HepG2 (cell line): ENCODE measurements at regions not wholly inside any gene's neighbourhood (a gene's known extent, or its start where the extent isn't known, plus 50 kb on each side); places are given as distances from the start of the nearest gene placed in this dataset.

Experiments used
- ATAC-seq: fragments of 200-7000 bp; cut with Tn5 transposase; 3 replicates; pipeline ENCODE4 v1.9.1; 2020; ENCODE audit warnings: mild to moderate bottlenecking, moderate library complexity
- BruUV-seq: library from RNA; stranded (reverse); fragments of 400-500 nt; replicated peaks from 2 replicates; lab custom pipeline; 2021; lab: Mats Ljungman, UMichigan
- CTCF ChIA-PET: fragments of 300-600 bp; formaldehyde crosslinking; extraction: SDS; loops from one replicate; lab custom pipeline; 2021; ENCODE audit warnings: low total read pairs, inconsistent platforms, low intra/inter-chr PET ratio; lab: Yijun Ruan, JAX
- POLR2A ChIA-PET: fragments of 350-600 bp; sonication (Branson Sonifier 250); formaldehyde crosslinking; loops from one replicate; lab custom pipeline; 2020; ENCODE audit warnings: antibody characterized with exemption, inconsistent platforms; lab: Yijun Ruan, JAX
- DNase-seq: peaks from one replicate; pipeline ENCODE4 v3.0.0-alpha.2; 2015; ENCODE audit warnings: low spot score
- FAIRE-seq: peaks from 3 replicates; lab custom pipeline; 2011; peaks lifted over from hg19 to GRCh38; lab: Jason Lieb, UNC
- H2AFZ ChIP-seq: one replicate; pipeline ENCODE4 v1.6.1; 2011; ENCODE audit warnings: low read length, inconsistent platforms
- H3K27ac ChIP-seq: fragments of 300-600 bp; 3 replicates; pipeline ENCODE4 v1.8.0; 2011; ENCODE audit warnings: mixed run types, mild to moderate bottlenecking, mixed read lengths, low read length, inconsistent platforms; ENCODE audit not compliant: insufficient read depth; ENCODE audit errors: extremely low read length
- H3K27me3 ChIP-seq, 2 experiments: fragments of 200-600 bp in 1 of 2; 2 replicates in 1 of 2; 3 replicates in 1 of 2; pipeline versions ENCODE4 v1.6.0 to v1.8.0; 2011; ENCODE audit warnings: low read length in 2 of 2, mild to moderate bottlenecking in 2 of 2, moderate library complexity in 2 of 2, inconsistent platforms in 1 of 2; ENCODE audit not compliant: insufficient read depth in 2 of 2, control insufficient read depth in 1 of 2
- H3K36me3 ChIP-seq, 2 experiments: fragments of 200-600 bp in 1 of 2; replicated peaks in 1 of 2; 2 replicates in 1 of 2; 3 replicates in 1 of 2; pipeline versions ENCODE4 v1.5.1 to v1.8.0; 2011; ENCODE audit warnings: low read length in 2 of 2, inconsistent platforms in 1 of 2; ENCODE audit not compliant: insufficient read depth in 2 of 2, control insufficient read depth in 1 of 2
- H3K4me1 ChIP-seq: 2 replicates; pipeline ENCODE4 v1.5.1; 2012; ENCODE audit warnings: low read length, inconsistent platforms; ENCODE audit not compliant: insufficient read depth
- H3K4me2 ChIP-seq: 2 replicates; pipeline ENCODE4 v1.6.0; 2011; ENCODE audit warnings: low read depth, low read length, inconsistent platforms
- H3K4me3 ChIP-seq, 3 experiments: fragments of 200-600 bp in 1 of 3; sonication (generic), shearing (Covaris generic) in 1 of 3; replicated peaks in 1 of 3; 2 replicates each; pipeline ENCODE4 v1.5.1; 2011 to 2016; ENCODE audit warnings: low read length in 3 of 3, inconsistent platforms in 2 of 3, low read depth in 2 of 3, mild to moderate bottlenecking in 2 of 3, control low read depth in 1 of 3, mixed read lengths in 1 of 3; ENCODE audit not compliant: insufficient read depth in 1 of 3
- H3K79me2 ChIP-seq: one replicate; pipeline ENCODE4 v1.6.1; 2011; ENCODE audit warnings: low read length, inconsistent platforms; ENCODE audit not compliant: insufficient read depth
- H3K9ac ChIP-seq: 2 replicates; pipeline ENCODE4 v1.6.0; 2011; ENCODE audit warnings: mild to moderate bottlenecking, low read depth, low read length, inconsistent platforms; ENCODE audit not compliant: insufficient read depth
- H3K9me3 ChIP-seq: 2 replicates; pipeline ENCODE4 v1.5.1; 2012; ENCODE audit warnings: mild to moderate bottlenecking, low read length
- H4K20me1 ChIP-seq: 2 replicates; pipeline ENCODE4 v1.6.0; 2011; ENCODE audit warnings: inconsistent platforms, mild to moderate bottlenecking, low read length, moderate library complexity; ENCODE audit not compliant: insufficient read depth
- AHDC1 ChIP-seq: sonication (generic); formaldehyde crosslinking; IDR thresholded peaks from 2 replicates; pipeline ENCODE4 v1.5.1; 2020; ENCODE audit warnings: mild to moderate bottlenecking, missing genetic modification reagents, borderline replicate concordance
- AHR ChIP-seq: IDR thresholded peaks from 2 replicates; pipeline ENCODE4 v1.6.1; 2018; ENCODE audit warnings: missing genetic modification reagents, missing compliant biosample characterization
- ATF6 ChIP-seq: sonication (generic); formaldehyde crosslinking; conservative IDR thresholded peaks from 2 replicates; pipeline ENCODE4 v1.4.0; 2020; ENCODE audit warnings: missing genetic modification reagents
- U2AF2 ChIP-seq: fragments of 200-400 bp; formaldehyde crosslinking; IDR thresholded peaks from 2 replicates; pipeline ENCODE4 v1.6.1; 2017; ENCODE audit warnings: low read depth, mild to moderate bottlenecking, low read length
- ZBTB43 ChIP-seq: sonication (generic); formaldehyde crosslinking; conservative IDR thresholded peaks from 2 replicates; pipeline ENCODE4 v1.4.0; 2020; ENCODE audit warnings: missing genetic modification reagents
- ZNF770 ChIP-seq: sonication (generic); formaldehyde crosslinking; IDR thresholded peaks from 2 replicates; pipeline ENCODE4 v1.5.0; 2020; ENCODE audit warnings: mild to moderate bottlenecking, missing genetic modification reagents
- WGBS: methylation state at CpG from one replicate; pipeline ENCODE4 v1.1.6; 2017; ENCODE audit warnings: low lambda C conversion rate; 5-methylcytosine and 5-hydroxymethylcytosine counted together
- in situ Hi-C: cut with HindIII; loops from 2 replicates; pipeline ENCODE4 v1.10.0; 2017; ENCODE audit warnings: low pct_unique_long_range_greater_than_20kb; ENCODE audit not compliant: extremely low pct_ligation_motif_present
- intact Hi-C: fragments of 100-400 bp; cut with micrococcal nuclease; formaldehyde crosslinking; loops from one replicate; pipeline ENCODE4 v1.10.0; 2022; ENCODE audit not compliant: unreplicated experiment

GRCh38 chr3:105157067-105157765, 209.5 kb upstream of the ALCAM start:
- CTCF ChIA-PET: no interaction called here
- Histone ChIP-seq H4K20me1 (no peaks in the 10 kb centered on the region), H3K4me2 (no peak overlapping the region), H3K79me2 (no peaks in the 10 kb centered on the region), H3K4me1 (no peaks in the 10 kb centered on the region), H2AFZ (no peak overlapping the region), H3K9me3 (no peaks in the 10 kb centered on the region), H3K36me3 (no peaks in the 10 kb centered on the region), H3K9ac (no peak overlapping the region), H3K27me3 (no peaks in the 10 kb centered on the region; a peak in 1 of 5 replicates), H3K4me3 (no peak overlapping the region), H3K27ac (no peak overlapping the region)
- FAIRE-seq (no peak), ATAC-seq (no peak), DNase-seq (no peak)
- BruUV-seq: no TSS peak
- WGBS: 33% methylated on average over 5 of the region's 5 CpGs
- intact Hi-C loops: no loop called here
- in situ Hi-C loops: no loop called here
- POLR2A ChIA-PET: no interaction called here
- TF ChIP-seq AHR (CRISPR knock-in tag): no peak
- TF ChIP-seq AHDC1 (CRISPR knock-in tag): no peak
- no peak for TF ChIP-seq ATF6 (CRISPR knock-in tag)
- TF ChIP-seq U2AF2: no peak
- TF ChIP-seq ZNF770 (CRISPR knock-in tag): no peak
- TF ChIP-seq ZBTB43: no peak
